ENCODE measurements at regions not wholly inside any gene's neighbourhood (a gene's known extent, or its start where the extent isn't known, plus 50 kb on each side); places are given as distances from the start of the nearest gene placed in this dataset.

GRCh38 chr3:30069056-30069455, 537.3 kb upstream of the TGFBR2 start:
- ChIA-PET CTCF (interaction anchor here (1.3 kb wide), 1 partner anchor 27 kb away, joined by 4 read pairs; no protein-coding TSS in a partner anchor), POLR2A (no interaction called here)
- DNase-seq (ENCODE audit: low read depth): no peak

GRCh38 chr3:30073040-30073439, 533.4 kb upstream of the TGFBR2 start:
- no peak for TF ChIP-seq CTCF (IDR thresholded peaks at IDR 0.05; ENCODE audit: insufficient read depth, low read depth, low read length)
- H3K27me3 ChIP-seq (ENCODE audit: control insufficient read depth, insufficient read depth, low read length): no peaks in the 10 kb centered on the region
- H3K36me3 ChIP-seq (ENCODE audit: control insufficient read depth, insufficient read depth, low read length): no peaks in the 10 kb centered on the region
- DNase-seq (ENCODE audit: low read depth): no peak
- ChIA-PET CTCF (interaction anchor here (1.0 to 1.2 kb wide), 2 partner anchors 31 to 41 kb away, joined by 3 read pairs; no protein-coding TSS in a partner anchor), POLR2A (no interaction called here)
- H3K4me3 ChIP-seq (ENCODE audit: low read depth, low read length): no peak overlapping the region

More at GRCh38 chr3:30069056-30069455, 537.3 kb upstream of the TGFBR2 start:
- Histone ChIP-seq H3K36me3 (ENCODE audit: control insufficient read depth, insufficient read depth, low read length) (no peaks in the 10 kb centered on the region), H3K4me3 (ENCODE audit: low read depth, low read length) (no peak overlapping the region), H3K27me3 (ENCODE audit: control insufficient read depth, insufficient read depth, low read length) (no peaks in the 10 kb centered on the region)
- no peak for TF ChIP-seq CTCF (IDR thresholded peaks at IDR 0.05; ENCODE audit: insufficient read depth, low read depth, low read length)

- H3K4me3 ChIP-seq (ENCODE audit: low read depth, low read length): no peak overlapping the region
- H3K36me3 ChIP-seq (ENCODE audit: control insufficient read depth, insufficient read depth, low read length): no peaks in the 10 kb centered on the region
- H3K27me3 ChIP-seq (ENCODE audit: control insufficient read depth, insufficient read depth, low read length): no peaks in the 10 kb centered on the region
- POLR2A ChIA-PET: no interaction called here
- CTCF ChIA-PET: interaction anchor here (1.0 to 1.2 kb wide), 4 partner anchors 11 to 706 kb away, joined by 3 to 5 read pairs (median 3); no protein-coding TSS in a partner anchor
- DNase-seq (ENCODE audit: low read depth): no peak
- no peak for TF ChIP-seq CTCF (IDR thresholded peaks at IDR 0.05; ENCODE audit: insufficient read depth, low read depth, low read length)
Measured at GRCh38 chr3:30073622-30074021, 532.8 kb upstream of the TGFBR2 start.

- no peak for TF ChIP-seq CTCF (IDR thresholded peaks at IDR 0.05; ENCODE audit: insufficient read depth, low read depth, low read length)
- H3K27me3 ChIP-seq (ENCODE audit: control insufficient read depth, insufficient read depth, low read length): no peaks in the 10 kb centered on the region
- DNase-seq (ENCODE audit: low read depth): no peak
- H3K36me3 ChIP-seq (ENCODE audit: control insufficient read depth, insufficient read depth, low read length): no peaks in the 10 kb centered on the region
- H3K4me3 ChIP-seq (ENCODE audit: low read depth, low read length): no peak overlapping the region
- POLR2A ChIA-PET: no interaction called here
- CTCF ChIA-PET: interaction anchor here (0.5 kb wide), 1 partner anchor 578 kb away, joined by 3 read pairs; no protein-coding TSS in a partner anchor
Measured at GRCh38 chr3:30075514-30075913, 530.9 kb upstream of the TGFBR2 start.

- CTCF ChIA-PET: no interaction called here
- TF ChIP-seq CTCF (IDR thresholded peaks at IDR 0.05; ENCODE audit: insufficient read depth, low read depth, low read length): no peak
- DNase-seq (ENCODE audit: low read depth): no peak
- H3K4me3 ChIP-seq (ENCODE audit: low read depth, low read length): no peak overlapping the region
- H3K36me3 ChIP-seq (ENCODE audit: control insufficient read depth, insufficient read depth, low read length): no peaks in the 10 kb centered on the region
- POLR2A ChIA-PET: no interaction called here
- H3K27me3 ChIP-seq (ENCODE audit: control insufficient read depth, insufficient read depth, low read length): no peaks in the 10 kb centered on the region
Measured at GRCh38 chr3:30076899-30077298, 529.5 kb upstream of the TGFBR2 start.
